KBM-7 (cell line): ENCODE measurements at regions not wholly inside any gene's neighbourhood (a gene's known extent, or its start where the extent isn't known, plus 50 kb on each side); places are given as distances from the start of the nearest gene placed in this dataset.

Experiments used
- DNase-seq: peaks from one replicate; pipeline ENCODE4 v3.0.0-alpha.2; 2015
- in situ Hi-C: fragments of 300-500 bp; cut with MboI; formaldehyde crosslinking; loops from 2 replicates; pipeline ENCODE4 v1.14.3; 2020; ENCODE audit warnings: low sequenced_read_pairs, low pct_unique_long_range_greater_than_20kb, mixed read lengths

DNA sequence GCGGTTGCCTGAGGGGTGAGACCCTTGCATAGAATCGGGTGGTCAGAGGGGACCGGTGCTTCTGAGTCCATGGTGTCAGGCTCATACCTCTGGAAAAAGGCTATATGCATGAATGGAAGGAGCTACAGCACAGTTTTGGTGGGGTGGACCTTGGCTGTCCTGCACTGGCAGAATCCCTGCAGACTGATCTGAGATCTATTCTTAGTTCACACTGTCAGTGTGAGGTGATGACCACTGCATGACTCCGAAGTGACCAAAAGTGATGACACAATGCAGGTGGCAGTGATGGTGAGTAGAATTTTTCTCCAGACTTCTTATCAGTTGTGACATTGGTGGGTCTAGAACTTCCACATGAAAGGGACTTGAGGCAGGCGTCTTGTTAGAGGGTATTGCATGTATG lies 105.2 kb upstream of the SLC28A3 start:
- no peak for DNase-seq
- in situ Hi-C loops: no loop called here

DNA sequence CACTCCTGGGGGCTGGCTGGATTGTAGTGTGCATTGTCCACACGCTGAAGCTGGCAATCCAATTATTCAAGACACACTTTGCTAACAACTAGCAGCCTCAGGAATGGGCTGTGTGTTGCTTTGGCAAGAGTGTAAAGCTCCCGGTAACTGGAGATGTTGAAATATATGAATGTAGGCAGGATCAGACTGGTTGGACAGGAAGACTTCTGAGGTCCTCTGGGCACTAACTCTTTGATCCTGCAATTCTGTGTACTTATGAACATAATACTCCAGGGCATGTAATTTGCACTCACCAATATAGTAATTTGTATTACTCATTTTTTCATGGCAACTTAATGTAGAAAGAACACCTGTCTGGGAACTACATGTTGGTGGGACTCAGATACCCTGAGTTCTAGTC lies 106.7 kb upstream of the SLC28A3 start:
- in situ Hi-C loops: no loop called here
- DNase-seq: no peak

DNA sequence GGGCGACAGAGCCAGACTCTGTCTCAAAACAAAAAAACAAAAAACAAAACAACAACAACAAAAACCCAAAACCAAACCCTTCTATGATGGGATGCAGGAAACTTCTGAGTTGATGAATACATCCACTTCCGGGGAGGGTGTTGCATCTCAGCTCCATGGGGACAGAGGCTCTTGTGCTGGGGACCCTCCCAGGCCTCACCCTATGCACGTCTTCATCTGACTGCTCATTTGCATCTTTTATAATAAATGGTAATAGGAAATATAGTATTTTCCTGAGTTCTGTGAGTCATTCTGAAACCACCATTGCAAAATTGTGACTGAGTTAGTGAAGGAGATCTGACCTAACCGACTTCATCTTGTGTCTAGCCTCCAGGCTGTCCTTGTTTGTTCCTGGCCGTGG lies 109.5 kb upstream of the SLC28A3 start:
- in situ Hi-C loops: no loop called here

DNA sequence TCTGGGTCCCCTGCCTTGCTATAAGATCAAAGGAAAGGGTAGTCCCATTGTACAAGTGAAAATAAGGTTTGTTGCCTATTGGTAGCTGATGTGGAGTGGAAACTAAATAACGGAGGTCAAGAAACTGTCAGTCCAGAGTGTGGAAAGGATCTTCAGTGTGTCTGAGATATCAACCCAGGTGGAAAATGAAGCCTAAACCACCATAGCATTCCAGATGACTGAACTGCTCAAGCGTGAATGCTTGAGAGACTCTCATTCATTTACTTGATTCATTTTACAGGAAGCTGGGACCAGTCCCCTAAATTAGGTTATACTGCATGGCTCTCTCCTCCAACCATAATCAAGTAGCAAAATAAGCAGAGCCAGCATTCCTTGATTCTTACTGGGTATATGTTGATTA lies 116.0 kb upstream of the SLC28A3 start:
- in situ Hi-C loops: no loop called here
- no peak for DNase-seq

More for the DNA sequence above, 109.5 kb upstream of the SLC28A3 start:
- DNase-seq: no peak

DNA sequence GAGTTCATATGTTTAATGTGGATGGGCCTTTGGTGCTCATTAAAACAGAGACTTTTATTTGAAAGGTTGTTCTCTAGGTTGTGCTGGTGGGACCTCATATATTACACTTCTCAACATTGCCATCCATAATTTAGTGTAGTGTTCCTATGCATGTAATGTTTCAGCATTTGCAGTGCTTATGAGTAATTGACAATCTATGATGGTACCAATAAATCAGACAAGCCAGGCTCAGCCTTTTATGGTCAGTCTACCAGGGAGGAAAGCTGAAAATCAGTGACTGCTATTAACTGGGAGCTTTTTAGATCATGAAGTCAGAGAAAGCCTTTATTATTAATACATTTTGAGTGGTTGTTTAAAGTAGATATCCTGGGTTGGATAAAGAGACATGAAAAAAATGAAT lies 120.1 kb upstream of the SLC28A3 start:
- in situ Hi-C loops: no loop called here
- DNase-seq: no peak

DNA sequence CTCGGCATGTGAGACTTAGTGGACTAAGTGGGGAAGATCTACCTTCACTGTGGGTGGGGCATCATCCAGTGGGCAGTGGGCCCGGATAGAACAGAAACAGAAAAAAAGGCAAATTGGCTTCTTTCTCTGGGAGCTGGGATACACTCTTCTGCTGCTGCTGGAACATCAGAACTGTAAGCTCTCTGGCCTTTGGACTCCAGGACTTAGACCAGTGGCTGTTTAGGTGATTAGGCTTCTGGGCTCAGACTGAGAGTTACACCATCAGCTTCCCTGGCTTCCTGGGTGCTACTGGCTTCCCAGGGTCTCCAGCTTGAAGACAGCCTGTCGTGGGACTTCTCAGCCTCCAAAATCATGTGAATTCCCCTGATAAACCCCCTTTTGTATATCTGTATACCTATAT lies 122.7 kb upstream of the SLC28A3 start:
- no peak for DNase-seq
- in situ Hi-C loops: no loop called here

DNA sequence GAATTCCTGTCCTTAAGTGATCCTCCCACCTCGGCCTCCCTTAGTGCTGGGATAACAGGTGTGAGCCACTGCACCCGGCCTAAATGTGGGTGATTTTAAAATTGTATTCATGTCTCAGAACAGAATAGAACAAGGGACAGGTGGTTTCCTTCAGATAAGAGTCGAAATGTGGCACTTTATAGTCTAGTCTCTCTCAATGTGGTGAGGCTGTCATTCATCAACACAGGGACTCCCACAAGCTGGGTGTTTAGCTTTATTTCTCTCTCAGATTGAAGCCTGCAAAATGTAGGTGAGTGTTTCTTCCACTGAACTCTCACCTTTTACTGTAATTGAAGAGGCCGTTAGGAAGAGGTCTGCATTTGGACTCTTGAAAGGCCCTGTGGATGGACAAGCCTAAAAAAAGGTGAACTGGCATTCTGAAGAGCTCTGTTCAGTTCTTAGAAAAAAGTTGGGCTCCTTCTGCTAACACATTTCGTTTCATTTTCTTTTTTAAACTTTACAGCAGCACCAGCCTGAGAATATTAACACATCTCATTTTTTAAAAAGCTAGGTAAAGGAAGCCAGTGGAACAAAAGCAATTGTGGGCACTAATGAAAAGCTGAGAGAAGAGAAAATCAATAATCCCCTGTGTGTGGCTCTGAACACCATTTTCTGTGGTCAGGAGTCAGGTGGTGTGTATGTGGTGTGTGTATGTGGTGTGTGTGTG lies 126.2 kb upstream of the SLC28A3 start:
- no peak for DNase-seq
- in situ Hi-C loops: no loop called here

DNA sequence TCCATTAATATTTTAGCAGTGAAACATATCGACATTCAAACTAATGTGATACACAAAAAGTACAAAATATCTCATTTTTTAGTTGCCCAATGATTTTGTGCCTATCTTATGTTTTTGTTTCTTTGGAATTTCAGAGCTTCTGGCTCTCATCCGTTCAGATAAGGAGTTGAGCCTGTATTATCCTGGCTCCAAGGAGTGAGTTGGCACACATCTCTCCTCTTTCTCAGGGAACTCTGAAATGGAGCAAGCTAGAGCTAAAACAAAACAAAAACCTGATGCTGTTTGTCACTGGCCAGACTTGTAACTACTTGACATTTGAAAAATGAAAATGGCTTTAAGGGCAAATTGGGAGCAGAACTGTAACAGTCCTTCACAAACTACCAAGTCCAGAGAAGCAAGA lies 131.3 kb upstream of the SLC28A3 start:
- in situ Hi-C loops: no loop called here
- DNase-seq: no peak

DNA sequence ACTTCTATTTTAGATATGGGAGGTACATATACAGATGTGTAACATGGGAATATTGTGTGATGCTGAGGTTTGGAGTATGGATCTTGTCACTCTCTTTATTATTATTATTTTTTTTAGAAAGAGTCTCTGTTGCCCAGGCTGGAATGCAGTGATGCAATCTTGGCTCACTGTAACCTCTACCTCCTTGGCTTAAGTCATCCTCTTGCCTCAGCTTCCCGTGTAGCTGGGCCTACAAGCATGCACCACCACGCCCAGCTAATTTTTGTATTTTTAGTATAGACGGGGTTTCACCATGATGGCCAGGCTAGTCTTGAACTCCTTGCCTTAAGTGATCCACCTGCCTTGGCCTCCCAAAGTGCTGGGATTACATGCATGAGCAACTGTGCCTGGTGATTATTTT lies 138.4 kb upstream of the SLC28A3 start:
- DNase-seq: no peak
- in situ Hi-C loops: no loop called here

DNA sequence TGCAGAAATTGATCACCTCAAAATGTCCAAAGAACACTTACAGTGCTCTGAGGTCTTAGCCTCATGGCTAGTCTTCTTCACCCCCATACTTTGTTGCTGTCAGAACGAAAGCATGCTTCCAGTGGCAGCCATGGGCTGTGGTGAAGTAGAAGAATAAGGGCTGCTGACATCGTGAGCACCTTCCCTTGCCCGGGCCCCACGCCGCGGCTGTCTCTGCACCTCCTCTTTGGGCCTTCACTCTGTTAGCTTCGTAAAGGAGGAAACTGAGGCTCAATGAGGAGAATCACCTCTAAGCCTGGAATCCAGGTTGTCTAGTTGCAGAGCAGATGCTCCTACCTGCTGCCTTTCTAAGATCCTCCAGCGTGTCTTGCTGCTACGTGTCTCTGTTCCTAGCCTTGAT lies 139.5 kb upstream of the SLC28A3 start:
- no peak for DNase-seq
- in situ Hi-C loops: no loop called here

DNA sequence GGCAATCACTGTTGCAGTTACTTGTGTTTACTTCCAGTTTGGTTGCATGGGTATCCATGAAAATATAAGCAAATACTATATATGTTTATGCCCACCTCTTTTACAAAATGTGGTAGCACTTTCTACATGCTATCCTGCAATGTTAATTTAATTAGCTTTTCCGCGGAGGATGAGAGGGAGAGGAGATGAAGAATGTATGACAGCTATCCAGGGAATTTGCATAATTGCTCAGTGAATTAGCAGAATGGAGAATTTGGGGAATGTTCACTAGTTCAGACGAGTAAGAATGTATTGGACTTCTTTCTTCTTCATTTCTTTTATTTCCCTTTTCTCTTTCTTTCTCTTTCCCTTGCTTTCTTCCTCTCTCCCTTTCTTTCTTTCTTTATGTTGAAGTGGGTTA lies 140.7 kb upstream of the SLC28A3 start:
- no peak for DNase-seq

DNA sequence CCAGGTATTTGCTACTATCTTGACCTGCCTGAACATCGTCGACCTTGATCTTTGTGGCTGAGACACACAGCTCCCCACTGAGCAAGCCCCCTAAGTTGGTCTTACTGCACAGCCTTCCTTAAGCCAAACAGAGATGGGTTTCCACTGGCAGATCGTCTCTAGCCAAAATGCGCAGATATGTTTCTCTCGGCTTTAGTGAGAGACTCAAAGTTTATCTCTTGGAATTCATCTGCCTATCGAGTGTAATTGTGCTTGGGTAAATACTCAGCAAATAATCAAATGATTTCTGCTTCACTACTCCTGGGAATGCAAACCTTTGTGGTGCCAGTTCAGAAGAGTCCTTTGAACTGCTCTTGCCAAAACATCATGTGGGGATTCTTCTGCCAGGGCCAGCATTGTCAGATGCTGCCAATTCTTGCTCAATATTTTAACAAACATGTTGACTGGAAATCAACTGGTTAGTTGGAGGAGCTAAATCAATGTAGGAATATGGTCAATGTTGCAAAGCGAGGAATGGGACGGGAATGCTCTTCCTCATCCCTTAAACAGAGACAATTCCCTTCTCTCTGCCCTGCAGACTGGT lies 141.2 kb upstream of the SLC28A3 start:
- in situ Hi-C loops: no loop called here
- DNase-seq: no peak

More for the DNA sequence above, 140.7 kb upstream of the SLC28A3 start:
- in situ Hi-C loops: no loop called here

DNA sequence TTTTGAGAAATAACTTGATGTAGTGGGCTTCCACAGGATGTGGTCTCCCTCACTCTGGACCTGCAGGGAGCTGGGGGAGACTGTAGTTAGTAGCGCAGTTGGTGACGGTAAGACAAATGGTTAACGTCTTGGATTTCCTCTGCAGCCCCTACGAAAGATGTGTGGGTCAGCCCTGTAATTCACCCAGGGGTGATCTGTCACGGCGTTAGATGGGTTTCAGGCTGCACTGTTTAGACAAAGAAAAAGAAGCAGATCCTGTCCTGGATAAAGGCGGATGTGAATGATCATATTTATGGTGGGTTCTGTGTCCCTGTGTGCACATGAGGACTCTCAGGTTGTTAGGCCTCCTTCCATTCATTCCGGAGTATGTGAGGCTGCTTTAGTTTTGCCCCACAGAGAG lies 142.0 kb upstream of the SLC28A3 start:
- in situ Hi-C loops: no loop called here
- DNase-seq: no peak

DNA sequence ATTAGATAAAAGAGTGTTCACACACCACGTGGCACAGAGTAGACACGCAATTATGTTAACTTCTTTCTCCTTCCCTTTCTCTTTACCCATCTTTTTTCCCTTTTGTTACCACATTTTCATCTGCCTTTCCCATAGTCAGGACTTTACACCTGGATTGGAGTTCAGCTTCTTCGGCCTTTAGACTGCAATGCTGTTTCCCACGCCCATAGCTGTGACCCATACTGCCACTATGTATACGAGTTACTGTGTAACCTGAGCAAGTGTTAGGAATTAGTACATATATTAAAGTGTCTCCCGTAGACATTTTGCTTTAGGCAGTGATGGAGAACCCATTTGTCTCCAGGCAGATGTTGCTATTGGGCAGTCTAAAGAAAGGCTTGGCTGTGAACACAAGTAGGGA lies 143.6 kb upstream of the SLC28A3 start:
- no peak for DNase-seq
- in situ Hi-C loops: no loop called here

DNA sequence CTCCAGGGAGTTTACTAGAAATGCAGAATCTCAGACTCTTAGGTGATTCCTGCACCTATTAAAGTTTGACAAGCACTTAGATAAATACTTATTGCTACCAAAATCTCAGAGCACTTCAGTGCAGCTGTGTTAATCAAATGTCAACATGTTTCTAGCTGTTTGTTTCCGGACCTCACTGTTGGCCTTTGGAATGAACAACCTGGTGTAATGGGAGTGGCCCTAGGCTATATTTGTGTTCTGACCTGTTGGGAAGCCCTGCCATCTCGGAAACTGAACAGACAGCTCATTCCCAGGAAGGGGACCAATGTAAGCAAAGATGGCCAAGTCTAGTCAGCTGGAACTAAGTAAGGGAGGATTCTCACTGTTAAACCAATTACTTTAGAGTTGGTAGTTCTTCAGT lies 145.0 kb upstream of the SLC28A3 start:
- no peak for DNase-seq

DNA sequence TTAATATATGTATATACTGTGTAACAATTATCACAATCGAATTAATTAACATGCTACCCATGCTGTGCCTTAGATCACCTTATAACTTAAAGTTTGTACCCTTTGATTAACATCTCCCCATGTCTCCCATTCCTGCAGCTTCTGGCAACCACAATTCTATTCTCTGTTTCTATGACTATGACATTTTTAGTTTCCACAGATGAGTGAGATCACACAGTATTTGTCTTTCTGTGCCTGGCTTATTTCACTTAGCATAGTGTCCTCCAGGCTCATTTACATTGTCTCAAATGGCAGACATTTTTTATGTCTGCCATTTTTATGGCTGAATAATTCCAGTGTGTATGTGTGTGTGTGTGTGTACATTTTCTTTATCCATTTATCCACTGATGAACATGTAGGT lies 146.1 kb upstream of the SLC28A3 start:
- DNase-seq: no peak
- in situ Hi-C loops: no loop called here

More for the DNA sequence above, 145.0 kb upstream of the SLC28A3 start:
- in situ Hi-C loops: no loop called here

DNA sequence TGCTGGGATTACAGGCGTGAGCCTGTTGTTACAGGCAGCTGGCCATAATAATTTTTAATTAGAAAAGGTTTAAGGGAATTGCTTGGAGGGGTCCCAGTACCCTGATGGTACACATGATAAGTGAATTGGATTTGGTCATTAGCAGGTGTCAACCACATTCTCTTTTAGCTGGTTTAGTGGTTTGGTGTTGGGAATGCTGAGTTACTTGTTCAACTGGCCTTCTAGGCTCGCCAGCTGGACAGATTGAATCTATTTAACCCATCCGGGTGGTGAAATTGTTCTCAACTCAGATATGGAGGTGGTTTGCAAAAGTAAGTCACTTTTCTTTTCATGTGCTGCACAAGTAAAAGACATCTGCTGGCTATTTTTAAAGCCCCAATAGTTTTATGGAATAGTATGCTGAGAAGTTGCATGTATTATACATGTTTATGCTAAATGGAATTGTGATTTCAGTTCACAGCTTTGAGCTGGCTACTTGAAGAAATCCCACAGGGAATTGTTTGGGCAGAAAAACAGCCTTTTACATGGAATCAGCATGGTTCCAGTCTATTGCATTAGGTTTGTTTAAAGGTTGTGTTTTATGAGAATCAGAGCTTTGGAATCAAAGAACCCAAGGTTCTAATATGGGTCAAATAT lies 149.8 kb upstream of the SLC28A3 start:
- no peak for DNase-seq
- in situ Hi-C loops: no loop called here

DNA sequence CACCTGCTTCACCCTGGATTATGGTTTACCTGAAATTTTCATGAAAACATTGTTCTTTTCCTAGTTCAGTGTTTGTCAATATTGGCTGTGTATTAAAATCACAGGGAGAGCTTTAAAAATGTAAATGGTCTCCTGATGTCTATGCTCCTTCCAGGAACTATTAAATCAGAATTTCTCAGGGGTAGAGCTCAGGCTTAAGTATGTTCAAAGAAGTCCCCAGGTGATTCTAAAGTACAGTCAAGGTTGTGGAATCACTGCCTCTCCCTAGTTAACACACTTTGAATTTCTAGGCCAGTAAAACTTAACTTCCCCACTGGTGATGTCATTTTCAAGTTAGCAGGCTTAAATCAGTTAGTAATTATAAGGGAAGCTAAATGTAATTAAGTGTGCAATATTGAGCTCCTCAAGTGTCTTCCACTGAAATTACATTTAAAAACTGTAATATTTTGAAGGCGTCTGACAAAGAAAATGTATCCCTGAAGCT lies 150.3 kb upstream of the SLC28A3 start:
- DNase-seq: no peak
- in situ Hi-C loops: no loop called here

DNA sequence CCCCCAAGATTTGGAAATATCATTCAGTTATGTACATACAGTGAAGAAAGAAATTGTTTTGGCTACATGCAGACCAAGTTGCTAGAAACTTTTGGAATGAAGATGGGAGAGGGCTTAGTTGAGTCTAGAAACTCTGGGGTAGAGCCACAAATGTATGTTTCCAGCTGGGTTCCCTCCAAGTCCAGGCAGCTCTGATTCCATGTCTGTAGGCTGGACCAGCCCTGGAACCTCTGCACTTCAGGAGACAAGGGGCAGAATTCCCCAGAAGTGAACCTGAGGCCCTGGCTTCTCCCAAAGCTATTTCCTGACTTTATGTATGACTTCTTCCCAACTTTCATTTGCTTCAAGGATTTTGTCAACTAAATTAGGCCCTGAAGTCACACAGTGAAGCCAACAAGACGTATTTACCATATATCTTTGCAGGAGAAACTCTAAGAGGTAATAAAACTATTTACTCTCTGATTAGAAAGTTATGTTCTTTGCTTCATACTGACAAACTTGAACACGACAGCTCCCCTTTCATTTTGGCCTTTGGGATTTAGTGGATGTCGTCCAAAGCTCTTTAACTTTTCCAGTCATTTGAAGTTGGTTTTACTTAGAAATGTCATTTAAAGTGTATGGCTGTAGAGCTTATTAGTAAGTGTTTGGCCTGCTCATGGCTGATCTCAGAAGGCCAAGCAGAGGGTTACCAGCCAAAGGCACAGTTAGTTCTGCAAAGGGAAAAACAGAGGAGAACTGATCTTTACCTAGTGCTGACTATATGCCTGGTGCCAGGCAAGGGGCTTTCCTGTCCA lies 152.0 kb upstream of the SLC28A3 start:
- no peak for DNase-seq
- in situ Hi-C loops: no loop called here
